Posterior vena cava (tissue), 2 donors: ENCODE measurements at regions not wholly inside any gene's neighbourhood (a gene's known extent, or its start where the extent isn't known, plus 50 kb on each side); places are given as distances from the start of the nearest gene placed in this dataset.

Experiments used
- DNase-seq: peaks from one replicate; pipeline ENCODE4 v3.0.0-alpha.2; 2020; ENCODE audit warnings: low spot score
- intact Hi-C, 2 donors: fragments of 100-400 bp; cut with DNase I; formaldehyde crosslinking; loops; one replicate each; pipeline versions ENCODE4 v1.14.1 to v1.14.2; 2022 to 2023
- donor health status: DM: yes; HTN: yes; CAD: no.
- donor health status: DM: yes; HTN: yes; CAD: no.

DNA sequence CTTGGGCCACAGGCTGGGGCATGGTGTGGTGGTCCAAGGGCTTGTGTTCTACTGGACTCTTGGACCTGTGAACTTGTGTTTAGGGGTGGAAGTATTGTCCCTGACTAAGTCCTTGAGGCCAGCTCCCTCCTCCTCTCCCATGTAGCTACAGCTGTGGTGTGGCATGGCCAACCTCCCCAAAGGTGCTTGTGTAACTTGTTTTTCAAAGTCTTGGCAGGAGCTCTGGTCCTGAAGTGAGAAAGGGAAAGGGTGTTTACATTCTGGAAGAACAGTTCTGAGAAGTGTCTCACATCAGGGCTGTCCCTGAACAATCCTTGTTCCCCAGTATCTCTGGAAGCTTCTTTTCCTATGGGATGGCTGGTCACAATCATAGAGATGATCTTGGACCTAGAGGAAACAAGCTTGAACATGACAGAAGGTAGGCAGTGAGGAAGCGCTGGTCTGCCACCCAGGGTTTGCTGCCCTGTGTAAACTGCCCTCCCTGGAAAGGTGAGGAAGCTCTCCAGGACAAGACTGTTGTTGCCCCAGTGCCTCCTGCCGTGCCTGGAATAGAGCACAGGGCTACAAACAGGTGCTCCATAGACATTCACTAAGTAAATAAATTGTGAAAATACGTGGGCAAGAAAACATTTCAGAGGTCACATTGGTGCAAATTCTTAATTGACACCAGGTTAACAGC, 64.6 kb upstream of the KLF9 start:
- DNase-seq: no peak
- intact Hi-C loops: no loop called here

DNA sequence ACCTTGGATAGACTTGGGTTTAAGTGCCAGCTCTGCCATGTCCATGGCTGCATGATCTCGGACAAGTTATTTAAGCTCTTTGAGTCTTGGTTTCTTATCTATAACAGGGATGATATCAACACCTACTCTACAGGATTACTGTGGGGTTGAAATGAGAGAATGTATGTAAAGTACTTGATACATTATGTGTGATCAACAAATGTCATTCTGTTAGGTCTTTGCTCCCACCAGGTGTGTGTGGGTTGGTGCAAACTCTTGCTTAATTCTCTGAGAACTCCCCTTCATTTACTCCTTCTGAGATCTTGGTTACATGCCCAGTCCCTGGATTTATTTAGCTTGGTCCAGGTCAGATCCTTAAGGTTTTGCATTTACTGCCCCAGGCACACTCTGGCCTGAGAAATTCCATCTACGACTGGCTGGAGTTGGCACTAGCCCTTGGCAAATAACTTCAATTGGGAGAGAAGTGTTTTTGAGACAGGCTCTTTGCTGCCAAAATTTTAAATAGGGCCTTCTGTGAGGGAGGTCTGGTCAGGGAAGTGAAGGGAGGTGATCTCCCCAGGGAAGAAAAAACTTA, 63.5 kb upstream of the KLF9 start:
- no peak for DNase-seq
- intact Hi-C loops: no loop called here

DNA sequence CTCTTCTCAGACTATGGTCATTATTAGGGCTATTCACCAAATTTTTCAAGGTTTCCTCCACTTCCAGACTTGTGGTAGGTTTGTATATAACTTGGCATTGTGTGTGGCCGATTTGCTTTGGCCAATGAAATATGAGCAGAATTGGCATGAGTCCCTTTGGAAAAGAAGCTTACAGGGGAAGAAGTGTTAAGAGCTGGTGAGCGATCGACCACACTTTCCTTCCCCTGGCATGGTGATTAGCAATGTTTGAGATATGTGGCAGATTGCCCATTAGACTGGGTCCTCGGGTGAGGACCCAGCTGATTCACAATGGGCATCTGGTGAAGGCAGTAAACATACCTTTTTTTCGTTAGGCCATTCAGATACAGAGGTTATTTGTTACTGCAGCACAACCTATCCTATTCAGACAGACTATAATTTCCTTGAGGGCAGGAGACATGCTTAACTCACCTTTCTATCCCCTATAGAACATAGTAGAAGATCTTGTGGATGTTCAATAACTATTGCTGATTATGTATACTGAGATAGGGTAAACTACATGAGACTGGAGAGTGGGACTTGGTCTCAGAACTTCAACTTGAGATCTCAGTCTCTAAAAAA, 62.8 kb upstream of the KLF9 start:
- intact Hi-C loops: no loop called here
- no peak for DNase-seq

- intact Hi-C loops: no loop called here
- no peak for DNase-seq
Measured at GRCh38 chr9:70475211-70475610, 60.8 kb upstream of the KLF9 start.

DNA sequence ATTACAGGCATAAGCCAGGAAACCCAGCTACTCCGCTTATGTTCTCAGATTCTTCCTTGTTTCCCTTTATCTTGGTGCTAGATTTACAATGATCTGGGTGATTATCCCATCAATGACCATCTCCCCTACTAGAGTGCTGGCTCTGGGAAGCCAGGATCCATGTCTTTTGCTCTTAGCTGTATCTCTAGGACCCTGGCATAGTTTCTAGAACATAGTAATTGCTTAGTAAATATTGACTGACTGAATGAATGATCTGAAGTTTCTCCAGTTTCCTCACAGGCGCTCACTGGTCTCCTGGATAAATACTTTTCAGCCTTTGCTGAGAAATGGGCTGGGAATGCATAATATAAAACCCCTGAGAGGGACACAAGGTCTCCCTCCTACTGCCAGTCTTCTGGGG, 60.0 kb upstream of the KLF9 start:
- intact Hi-C loops: loop anchor here in 1 of 2 donors (1.0 kb wide), 1 partner anchor 15 kb away; no protein-coding TSS in a partner anchor
- no peak for DNase-seq

GRCh38 chr9:70472268-70473249, 58.1 kb upstream of the KLF9 start:
- intact Hi-C loops: no loop called here
- DNase-seq: no peak

- peak; percentile 52 for DNase-seq
- intact Hi-C loops: no loop called here
Measured at GRCh38 chr9:70470050-70471015, 55.9 kb upstream of the KLF9 start.

- DNase-seq: no peak
- intact Hi-C loops: no loop called here
Measured at GRCh38 chr9:70468291-70468690, 53.8 kb upstream of the KLF9 start.

- no peak for DNase-seq
- intact Hi-C loops: no loop called here
Measured at GRCh38 chr9:70466976-70467561, 52.6 kb upstream of the KLF9 start.

DNA sequence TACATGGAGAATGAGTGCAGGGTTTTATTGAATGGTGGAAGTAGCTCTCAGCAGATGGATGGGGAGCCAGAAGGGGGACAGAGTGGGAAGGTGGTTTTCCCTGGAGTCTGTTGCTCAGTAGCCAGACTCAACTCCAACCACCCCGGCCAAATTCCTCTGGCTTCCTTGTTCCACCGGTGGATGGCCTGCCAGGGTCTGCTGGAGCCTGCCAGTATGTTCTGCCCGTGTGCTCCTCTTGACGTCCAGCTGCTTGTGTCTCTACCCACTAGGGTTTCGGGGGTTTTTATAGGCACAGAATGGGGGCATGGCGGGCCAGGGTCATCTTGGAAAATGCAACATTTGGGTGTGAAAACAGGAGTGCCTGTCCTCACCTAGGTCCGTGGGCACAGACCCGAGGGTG, 51.4 kb upstream of the KLF9 start:
- intact Hi-C loops: no loop called here
- DNase-seq: no peak

DNA sequence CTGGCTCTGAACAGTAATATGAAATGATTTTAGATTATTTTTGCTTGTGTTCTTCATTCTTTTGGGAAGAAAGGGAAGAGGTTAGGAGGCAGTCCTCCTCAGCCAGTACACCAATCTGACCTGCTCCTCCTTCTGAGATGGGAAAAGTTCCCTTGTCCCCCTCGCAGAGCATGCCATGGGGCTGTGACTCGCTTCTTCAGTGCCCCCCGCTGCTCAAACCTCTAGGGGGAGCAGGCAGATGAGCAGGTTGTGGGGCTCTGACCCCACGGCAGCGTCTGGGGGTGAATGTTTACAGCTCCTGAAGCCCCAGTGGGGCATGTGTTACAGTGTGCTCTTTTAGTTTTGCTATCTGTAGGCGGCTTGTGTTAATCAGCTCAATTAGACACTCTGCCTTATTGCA, 50.9 kb upstream of the KLF9 start:
- intact Hi-C loops: no loop called here
- no peak for DNase-seq
